GM06990 (cell line): ENCODE measurements at regions not wholly inside any gene's neighbourhood (a gene's known extent, or its start where the extent isn't known, plus 50 kb on each side); places are given as distances from the start of the nearest gene placed in this dataset.

Experiments
- DNase-seq: peaks from one replicate; pipeline ENCODE4 v3.0.0-alpha.2; 2011; ENCODE audit not compliant: insufficient read length; ENCODE audit errors: extremely low read depth
- H3K27me3 ChIP-seq: replicated peaks from 2 replicates; pipeline ENCODE4 v1.6.0; 2011; ENCODE audit warnings: low read length; ENCODE audit not compliant: control insufficient read depth, insufficient read depth
- H3K36me3 ChIP-seq: 2 replicates; pipeline ENCODE4 v1.5.1; 2011; ENCODE audit warnings: low read length; ENCODE audit not compliant: control insufficient read depth, insufficient read depth
- H3K4me3 ChIP-seq: replicated peaks from 2 replicates; pipeline ENCODE4 v1.5.1; 2011; ENCODE audit warnings: low read depth, mild to moderate bottlenecking, control low read depth, low read length
- CTCF ChIP-seq: IDR thresholded peaks from 2 replicates; pipeline ENCODE4 v1.5.1; 2011; ENCODE audit warnings: low read length, control low read depth, mild to moderate bottlenecking, inconsistent platforms; ENCODE audit not compliant: insufficient read depth, poor library complexity, severe bottlenecking

GRCh38 chr20:58004146-58004545, 224.3 kb downstream of the ANKRD60 start:
- TF ChIP-seq CTCF, result no peak
- no peaks in the 10 kb centered on the region for H3K27me3 ChIP-seq
- no peak overlapping the region for H3K4me3 ChIP-seq
- no peaks in the 10 kb centered on the region for H3K36me3 ChIP-seq
- no peak for DNase-seq

- Histone ChIP-seq H3K36me3 (no peaks in the 10 kb centered on the region), H3K4me3 (no peak overlapping the region), H3K27me3 (no peaks in the 10 kb centered on the region)
- DNase-seq, result no peak
- TF ChIP-seq CTCF, result no peak
Observed at GRCh38 chr20:58003525-58003924, 224.9 kb downstream of the ANKRD60 start.

GRCh38 chr20:58002901-58003300, 225.6 kb downstream of the ANKRD60 start:
- Histone ChIP-seq H3K27me3 (no peaks in the 10 kb centered on the region), H3K4me3 (no peak overlapping the region), H3K36me3 (no peaks in the 10 kb centered on the region)
- TF ChIP-seq CTCF, result no peak
- no peak for DNase-seq

GRCh38 chr20:58001946-58002345, 226.5 kb downstream of the ANKRD60 start:
- no peak for TF ChIP-seq CTCF
- Histone ChIP-seq H3K27me3 (no peaks in the 10 kb centered on the region; the same call in 1 of the 2 replicates), H3K4me3 (no peak overlapping the region), H3K36me3 (no peaks in the 10 kb centered on the region)
- no peak for DNase-seq

- Histone ChIP-seq H3K27me3 (no peaks in the 10 kb centered on the region; the same call in 1 of the 2 replicates), H3K36me3 (no peaks in the 10 kb centered on the region), H3K4me3 (no peak overlapping the region)
- no peak for TF ChIP-seq CTCF
- DNase-seq, result no peak
Observed at GRCh38 chr20:58001381-58001780, 227.1 kb downstream of the ANKRD60 start.

GRCh38 chr20:58000861-58001260, 227.6 kb downstream of the ANKRD60 start:
- TF ChIP-seq CTCF, result no peak
- no peak for DNase-seq
- Histone ChIP-seq H3K36me3 (no peaks in the 10 kb centered on the region), H3K27me3 (no peaks in the 10 kb centered on the region; the same call in 1 of the 2 replicates), H3K4me3 (no peak overlapping the region)
